GM21360 (cell line): ENCODE measurements at regions not wholly inside any gene's neighbourhood (a gene's known extent, or its start where the extent isn't known, plus 50 kb on each side); places are given as distances from the start of the nearest gene placed in this dataset.
"Not testable (repeated sequence)": the region's sequence is repeated elsewhere in the genome, so short reads cannot be mapped to it uniquely, and the experiment has no call there.

Experiments
- ATAC-seq: cut with Tn5 transposase; IDR thresholded peaks from one replicate; pipeline ENCODE4 v1.9.1; 2021; ENCODE audit warnings: mild to moderate bottlenecking, moderate library complexity; ENCODE audit not compliant: unreplicated experiment

- no peak for ATAC-seq
Observed at GRCh38 chr7:81079746-81080145, 160.9 kb upstream of the SEMA3C start.

DNA sequence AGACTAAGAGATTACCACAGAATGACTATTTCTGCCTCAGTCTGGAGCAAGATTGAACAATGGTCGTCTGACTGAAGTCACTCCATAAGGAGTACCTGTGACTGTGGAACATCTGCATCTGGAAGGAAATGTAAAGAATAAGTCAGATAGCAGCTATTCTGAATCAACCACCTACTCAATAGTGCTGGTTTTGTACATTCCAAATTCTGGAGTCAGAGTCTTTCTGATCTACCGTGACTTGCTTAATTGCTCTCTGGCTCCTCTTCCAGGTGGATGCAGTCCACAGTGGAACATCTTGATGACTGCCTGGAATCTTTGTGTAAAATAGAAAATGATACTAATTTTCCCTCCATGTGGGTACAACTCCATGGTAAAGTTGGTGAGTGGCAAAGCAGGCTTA, 156.3 kb upstream of the SEMA3C start:
- no peak for ATAC-seq

- ATAC-seq: no peak
Observed at GRCh38 chr7:81074406-81074805, 155.6 kb upstream of the SEMA3C start.

DNA sequence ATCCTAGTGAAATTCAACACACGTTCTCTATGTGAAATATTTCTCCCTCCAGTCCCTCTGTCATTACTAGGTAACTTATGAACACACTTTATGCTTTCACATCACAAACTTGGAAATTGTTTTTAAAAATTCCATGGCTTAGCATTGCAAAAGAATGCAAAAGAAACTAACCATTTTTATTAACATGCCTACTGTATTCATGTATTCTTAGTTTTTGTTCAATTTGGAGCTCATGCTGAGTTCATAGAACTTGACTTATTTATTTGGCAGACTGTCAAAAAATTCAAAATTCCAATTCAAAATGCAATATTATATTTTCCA, 155.0 kb upstream of the SEMA3C start:
- no peak for ATAC-seq

DNA sequence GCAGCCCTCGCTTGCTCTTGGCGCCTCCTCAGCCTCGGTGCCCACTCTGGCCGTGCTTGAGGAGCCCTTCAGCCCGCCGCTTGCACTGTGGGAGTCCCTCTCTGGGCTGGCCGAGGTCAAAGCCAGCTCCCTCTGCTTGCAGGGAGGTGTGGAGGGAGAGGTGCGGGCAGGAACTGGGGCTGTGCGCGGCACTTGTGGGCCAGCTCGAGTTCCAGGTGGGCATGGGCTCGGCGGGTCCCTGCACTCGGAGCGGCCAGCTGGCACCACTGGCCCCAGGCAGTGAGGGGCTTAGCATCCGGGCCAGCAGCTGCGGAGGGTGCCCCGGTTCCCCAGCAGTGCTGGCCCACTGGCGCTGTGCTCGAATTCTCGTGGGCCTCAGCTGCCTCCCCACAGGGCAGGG, 152.1 kb upstream of the SEMA3C start:
- ATAC-seq: no peak

- ATAC-seq: no peak
Observed at GRCh38 chr7:81066797-81067196, 147.9 kb upstream of the SEMA3C start.

DNA sequence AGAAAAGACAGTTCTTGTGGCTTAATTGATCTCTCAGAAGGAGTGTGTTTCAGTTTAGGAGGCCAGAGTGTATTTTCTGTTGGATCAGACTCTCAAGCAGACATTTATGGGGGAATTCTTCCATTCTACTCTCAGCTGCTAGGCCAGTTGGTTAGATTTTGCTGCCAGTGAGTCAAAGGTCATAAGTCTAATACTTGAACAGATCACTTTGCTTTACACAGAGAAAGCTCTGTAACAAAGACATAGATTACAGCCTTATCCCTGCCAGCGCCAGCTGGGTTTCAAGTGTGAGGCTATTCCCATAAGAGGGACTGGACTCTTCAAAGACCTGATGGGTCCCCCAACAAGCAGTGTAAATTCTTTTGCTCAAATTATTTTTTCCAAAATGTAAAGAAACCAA, 145.6 kb upstream of the SEMA3C start:
- no peak for ATAC-seq

- no peak for ATAC-seq
Observed at GRCh38 chr7:81062755-81063154, 143.9 kb upstream of the SEMA3C start.

GRCh38 chr7:81057469-81057868, 138.6 kb upstream of the SEMA3C start:
- not testable (repeated sequence) for ATAC-seq

DNA sequence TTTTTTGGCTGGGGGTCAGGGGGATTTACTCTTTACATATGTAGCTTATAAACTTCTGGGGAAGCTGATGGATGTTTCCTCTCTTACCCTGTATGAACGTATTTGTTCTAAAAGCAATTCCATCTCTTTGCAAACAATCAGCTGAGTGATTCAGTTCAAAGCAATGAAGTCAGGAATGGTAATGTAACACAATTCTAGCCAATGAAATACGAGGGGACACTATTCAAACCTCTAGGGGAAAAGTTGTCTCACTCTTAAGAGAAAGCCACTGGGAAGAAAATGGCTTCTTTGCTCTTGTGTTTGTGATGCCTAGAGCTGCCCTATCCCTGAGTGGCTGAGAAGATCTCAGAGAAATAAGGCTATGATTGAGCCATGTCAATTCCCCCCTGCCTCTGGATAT, 134.8 kb upstream of the SEMA3C start:
- ATAC-seq: no peak

GRCh38 chr7:81051811-81052413, 133.1 kb upstream of the SEMA3C start:
- no peak for ATAC-seq

DNA sequence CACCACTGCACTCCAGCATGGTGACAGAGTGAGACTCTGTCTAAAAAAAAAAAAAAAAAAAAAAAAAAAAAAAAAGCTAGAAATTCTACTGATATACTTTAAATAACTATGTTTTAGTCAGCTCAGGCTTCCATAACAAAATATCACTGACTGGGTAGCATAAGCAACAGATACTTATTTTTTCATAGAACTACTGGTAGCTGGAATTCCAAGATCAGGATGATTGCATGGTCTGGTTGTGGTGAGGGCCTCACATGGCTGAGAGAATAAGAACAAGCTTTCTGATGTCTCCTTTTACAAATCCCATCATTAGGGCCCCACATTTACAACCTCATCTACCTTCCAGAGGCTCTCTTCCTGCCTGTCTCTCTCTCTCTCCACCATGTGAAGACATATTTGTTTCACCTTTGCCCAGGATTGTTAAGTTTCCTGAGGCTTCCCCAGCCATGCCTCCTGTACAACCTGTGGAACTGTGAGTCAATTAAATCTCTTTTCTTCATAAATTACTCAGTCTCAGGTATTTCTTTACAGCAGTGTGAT, 126.7 kb upstream of the SEMA3C start:
- no peak for ATAC-seq

DNA sequence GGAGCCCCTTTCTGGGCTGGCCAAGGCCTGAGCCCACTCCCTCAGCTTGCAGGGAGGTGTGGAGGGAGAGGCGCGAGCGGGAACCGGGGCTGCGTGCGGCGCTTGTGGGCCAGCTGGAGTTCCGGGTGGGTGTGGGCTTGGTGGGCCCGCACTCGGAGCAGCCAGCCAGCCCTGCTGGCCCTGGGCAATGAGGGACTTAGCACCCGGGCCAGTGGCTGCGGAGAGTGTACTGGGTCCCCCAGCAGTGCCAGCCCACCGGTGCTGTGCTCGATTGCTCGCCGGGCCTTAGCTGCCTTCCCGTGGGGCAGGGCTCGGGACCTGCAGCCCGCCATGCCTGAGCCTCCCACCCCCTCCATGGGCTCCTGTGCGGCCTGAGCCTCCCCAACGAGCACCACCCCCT, 123.8 kb upstream of the SEMA3C start:
- ATAC-seq: not testable (repeated sequence)

- no peak for ATAC-seq
Observed at GRCh38 chr7:81040496-81040895, 121.6 kb upstream of the SEMA3C start.

- no peak for ATAC-seq
Observed at GRCh38 chr7:81036871-81037270, 118.0 kb upstream of the SEMA3C start.

DNA sequence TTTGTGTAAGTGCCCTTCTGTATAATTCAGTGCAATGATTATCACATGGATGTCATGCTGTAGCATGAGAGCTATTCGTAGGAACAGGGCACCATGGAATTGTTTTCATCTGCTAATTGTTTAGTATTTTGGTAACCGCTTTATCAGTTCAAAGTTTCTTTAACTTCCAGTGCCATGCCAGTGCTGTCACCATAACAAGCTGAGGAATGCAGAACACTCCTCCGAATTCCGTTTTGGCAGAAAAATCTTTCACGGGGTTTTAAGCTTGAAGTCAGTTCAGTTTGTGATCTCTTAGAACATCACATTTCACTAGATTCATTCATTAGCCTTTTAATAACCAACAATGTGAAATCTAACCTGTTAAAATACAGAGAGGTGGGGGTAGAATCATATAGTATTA, 117.2 kb upstream of the SEMA3C start:
- no peak for ATAC-seq

GRCh38 chr7:81031996-81032395, 113.1 kb upstream of the SEMA3C start:
- no peak for ATAC-seq

- ATAC-seq: no peak
Observed at GRCh38 chr7:81031243-81031642, 112.4 kb upstream of the SEMA3C start.

DNA sequence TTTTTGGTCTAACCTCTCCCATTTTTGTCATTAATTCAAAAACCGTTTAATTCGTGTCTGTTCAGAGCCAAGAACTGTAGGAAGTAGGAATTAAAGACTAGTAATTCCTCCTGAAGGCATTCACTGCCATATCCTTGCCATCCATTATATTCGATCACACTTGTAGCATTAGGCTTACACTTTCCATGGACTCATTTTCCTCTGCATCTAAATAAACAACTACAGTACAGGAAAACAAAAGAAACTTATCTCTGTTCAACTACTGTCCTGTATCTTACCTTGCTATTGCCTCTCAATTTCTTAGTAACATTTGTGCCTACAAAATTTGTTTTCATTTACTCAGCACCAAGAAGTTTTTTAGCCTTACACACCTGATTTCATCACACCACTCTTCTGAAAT, 111.6 kb upstream of the SEMA3C start:
- no peak for ATAC-seq

DNA sequence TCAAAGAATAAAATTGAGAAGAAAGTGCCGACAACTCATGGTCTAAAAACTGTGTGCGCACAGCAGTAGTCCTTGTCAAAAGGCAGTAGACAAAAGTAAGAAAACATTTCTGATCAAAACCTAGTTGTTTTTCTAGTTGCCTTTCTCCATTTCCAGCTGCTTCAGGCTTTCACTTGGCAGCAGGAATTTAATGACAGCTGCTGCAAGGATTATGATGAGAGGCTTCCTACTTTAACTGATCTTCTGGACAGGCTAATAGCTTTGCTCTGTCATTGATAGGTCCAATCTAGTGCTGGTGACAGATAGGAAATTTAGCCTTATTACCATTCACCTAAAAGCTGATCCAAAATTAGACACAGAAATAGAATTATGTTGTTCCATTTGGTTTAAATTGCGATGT, 110.7 kb upstream of the SEMA3C start:
- ATAC-seq: no peak

GRCh38 chr7:81025360-81025759, 106.5 kb upstream of the SEMA3C start:
- no peak for ATAC-seq

GRCh38 chr7:81014908-81015307, 96.1 kb upstream of the SEMA3C start:
- ATAC-seq: no peak

DNA sequence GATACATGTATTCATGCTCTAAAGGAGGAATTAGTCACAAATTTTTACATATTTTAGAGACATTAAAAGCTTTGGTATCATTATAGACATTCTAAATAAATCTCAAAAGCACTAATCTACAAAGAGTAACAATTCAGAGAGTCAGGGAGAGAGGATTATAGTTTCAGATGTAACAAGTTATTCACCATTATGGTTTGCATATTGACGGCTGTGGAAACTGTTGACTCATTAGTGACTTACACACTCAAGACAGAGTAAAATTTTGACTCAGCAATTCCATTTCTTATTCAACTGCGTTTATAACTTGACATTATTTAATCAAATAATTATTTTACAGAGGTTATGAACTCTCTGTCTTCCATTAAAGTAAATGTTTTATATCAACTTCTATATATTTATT, 95.4 kb upstream of the SEMA3C start:
- no peak for ATAC-seq
